Activated CD4-positive, alpha-beta T cell treated with anti-CD3 and anti-CD28 coated beads, Interleukin-2, amount 10 ng/mL, durations not matched to agents 24 days and 14 days (primary cell): ENCODE measurements at regions not wholly inside any gene's neighbourhood (a gene's known extent, or its start where the extent isn't known, plus 50 kb on each side); places are given as distances from the start of the nearest gene placed in this dataset.
"Not testable (repeated sequence)": the region's sequence is repeated elsewhere in the genome, so short reads cannot be mapped to it uniquely, and the experiment has no call there.

Experiments used
- DNase-seq: peaks from one replicate; pipeline ENCODE4 v3.0.0; 2022
- H3K27ac Mint-ChIP-seq: one replicate; pipeline ENCODE4 v1.8.0; 2022; ENCODE audit warnings: mild to moderate bottlenecking, mixed read lengths
- H3K27me3 Mint-ChIP-seq: one replicate; pipeline ENCODE4 v1.8.0; 2022; ENCODE audit warnings: mixed read lengths
- H3K36me3 Mint-ChIP-seq: one replicate; pipeline ENCODE4 v1.8.0; 2022; ENCODE audit warnings: low read depth, mild to moderate bottlenecking, mixed read lengths
- H3K4me1 Mint-ChIP-seq: one replicate; pipeline ENCODE4 v1.8.0; 2021; ENCODE audit warnings: mixed read lengths
- H3K4me3 Mint-ChIP-seq: one replicate; pipeline ENCODE4 v1.8.0; 2022; ENCODE audit warnings: mild to moderate bottlenecking, moderate library complexity, mixed read lengths
- H3K9me3 Mint-ChIP-seq: one replicate; pipeline ENCODE4 v1.8.0; 2021; ENCODE audit warnings: mixed read lengths
- intact Hi-C: fragments of 100-400 bp; cut with micrococcal nuclease; formaldehyde crosslinking; loops from one replicate; pipeline ENCODE4 v1.15.1; 2023

- Mint-ChIP-seq H3K36me3 (no peaks in the 10 kb centered on the region), H3K27ac (no peak overlapping the region)
- intact Hi-C loops = no loop called here
These were observed 621.7 kb upstream of the CDH11 start for GRCh38 chr16:65743558-65743957.

DNA sequence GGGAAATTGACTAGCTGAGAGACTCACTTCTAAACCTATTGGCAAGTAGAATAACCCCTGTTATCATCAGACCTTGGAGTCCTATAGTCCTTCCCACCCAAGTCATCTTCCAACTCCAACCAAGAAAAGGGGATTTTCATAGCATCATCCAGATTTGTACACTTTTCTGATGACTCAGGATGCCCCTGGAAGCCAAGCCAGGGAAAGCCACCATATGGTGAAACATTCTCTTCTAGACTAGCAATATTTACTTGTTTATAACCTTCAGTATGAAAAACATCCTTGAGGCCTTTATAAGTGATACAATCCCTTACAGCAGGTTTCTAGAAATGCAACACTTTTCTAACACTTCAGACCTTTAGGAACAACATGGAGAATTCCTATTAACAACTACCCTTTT is 618.8 kb upstream of the CDH11 start:
- Mint-ChIP-seq H3K4me3 (no peak overlapping the region), H3K36me3 (no peaks in the 10 kb centered on the region), H3K27ac (no peak overlapping the region), H3K4me1 (no peaks in the 10 kb centered on the region), H3K27me3 (no peaks in the 10 kb centered on the region), H3K9me3 (no peaks in the 10 kb centered on the region)
- intact Hi-C loops = no loop called here
- no peak for DNase-seq

More at GRCh38 chr16:65743558-65743957, 621.7 kb upstream of the CDH11 start:
- no peaks in the 10 kb centered on the region for H3K4me1 Mint-ChIP-seq
- no peaks in the 10 kb centered on the region for H3K27me3 Mint-ChIP-seq
- no peak overlapping the region for H3K4me3 Mint-ChIP-seq
- DNase-seq = no peak
- H3K9me3 Mint-ChIP-seq = no peaks in the 10 kb centered on the region

DNA sequence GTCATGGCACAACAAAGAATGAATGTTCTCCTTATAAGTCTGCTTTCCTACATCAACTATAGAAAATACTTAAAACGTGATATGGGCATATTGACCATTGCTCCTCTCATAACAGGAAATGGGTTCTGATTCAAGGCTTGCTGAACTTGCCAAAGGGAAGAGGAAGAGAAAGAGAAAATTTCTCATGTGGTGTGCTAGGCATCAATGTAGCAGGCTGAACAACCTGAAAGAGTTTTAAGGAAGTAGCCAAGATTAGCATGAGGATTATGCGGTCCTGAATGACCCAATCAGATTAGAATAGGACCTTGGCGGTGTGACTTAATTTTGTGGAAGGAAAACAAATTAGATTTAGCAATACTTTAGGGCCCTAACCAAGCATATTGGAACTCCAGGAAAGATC is 617.7 kb upstream of the CDH11 start:
- Mint-ChIP-seq H3K36me3 (no peaks in the 10 kb centered on the region), H3K4me3 (no peak overlapping the region), H3K27ac (no peak overlapping the region), H3K9me3 (no peaks in the 10 kb centered on the region), H3K27me3 (no peaks in the 10 kb centered on the region), H3K4me1 (no peaks in the 10 kb centered on the region)
- intact Hi-C loops = no loop called here
- no peak for DNase-seq

- H3K9me3 Mint-ChIP-seq = no peaks in the 10 kb centered on the region
- H3K27me3 Mint-ChIP-seq = no peaks in the 10 kb centered on the region
- no peaks in the 10 kb centered on the region for H3K4me1 Mint-ChIP-seq
- no peak for DNase-seq
- H3K4me3 Mint-ChIP-seq = no peak overlapping the region
- intact Hi-C loops = no loop called here
- no peaks in the 10 kb centered on the region for H3K36me3 Mint-ChIP-seq
- no peak overlapping the region for H3K27ac Mint-ChIP-seq
These were observed 616.0 kb upstream of the CDH11 start for GRCh38 chr16:65737831-65738230.

DNA sequence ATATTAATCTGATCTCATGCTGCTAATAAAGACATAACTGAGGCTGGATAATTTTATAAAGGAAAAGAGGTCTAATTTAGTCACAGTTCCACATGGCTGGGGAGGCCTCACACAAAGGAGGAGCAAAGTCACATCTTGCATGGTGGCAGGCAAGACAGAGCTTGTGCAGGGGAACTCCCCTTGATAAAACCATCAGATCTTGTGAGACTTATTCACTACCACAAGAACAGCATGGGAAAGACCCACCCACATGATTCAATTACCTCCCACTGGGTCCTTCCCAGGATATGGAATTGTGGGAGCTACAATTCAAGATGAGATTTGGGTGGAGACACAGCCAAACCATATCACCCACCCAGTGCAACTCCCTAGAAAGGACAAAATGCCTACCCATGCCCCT is 613.8 kb upstream of the CDH11 start:
- H3K4me1 Mint-ChIP-seq, H3K27ac Mint-ChIP-seq, H3K4me3 Mint-ChIP-seq, H3K36me3 Mint-ChIP-seq, DNase-seq, H3K27me3 Mint-ChIP-seq, H3K9me3 Mint-ChIP-seq, intact Hi-C loops: not testable (repeated sequence)

- Mint-ChIP-seq H3K9me3 (peaks cover 4% of the 10 kb centered on the region), H3K36me3 (no peaks in the 10 kb centered on the region), H3K27ac (no peak overlapping the region), H3K4me1 (no peaks in the 10 kb centered on the region), H3K27me3 (no peaks in the 10 kb centered on the region), H3K4me3 (no peak overlapping the region)
- intact Hi-C loops = no loop called here
- DNase-seq = no peak
These were observed 611.9 kb upstream of the CDH11 start for GRCh38 chr16:65733721-65734120.

GRCh38 chr16:65731833-65732232 is 610.0 kb upstream of the CDH11 start:
- Mint-ChIP-seq H3K4me3 (no peak overlapping the region), H3K9me3 (peaks cover 4% of the 10 kb centered on the region), H3K36me3 (no peaks in the 10 kb centered on the region), H3K27ac (no peak overlapping the region), H3K27me3 (no peaks in the 10 kb centered on the region), H3K4me1 (no peaks in the 10 kb centered on the region)
- no peak for DNase-seq
- intact Hi-C loops = no loop called here

- Mint-ChIP-seq H3K4me3 (no peak overlapping the region), H3K27me3 (no peaks in the 10 kb centered on the region), H3K36me3 (no peaks in the 10 kb centered on the region), H3K27ac (no peak overlapping the region), H3K9me3 (peaks cover 4% of the 10 kb centered on the region), H3K4me1 (no peaks in the 10 kb centered on the region)
- intact Hi-C loops = no loop called here
- DNase-seq = no peak
These were observed 606.8 kb upstream of the CDH11 start for GRCh38 chr16:65728652-65729051.

DNA sequence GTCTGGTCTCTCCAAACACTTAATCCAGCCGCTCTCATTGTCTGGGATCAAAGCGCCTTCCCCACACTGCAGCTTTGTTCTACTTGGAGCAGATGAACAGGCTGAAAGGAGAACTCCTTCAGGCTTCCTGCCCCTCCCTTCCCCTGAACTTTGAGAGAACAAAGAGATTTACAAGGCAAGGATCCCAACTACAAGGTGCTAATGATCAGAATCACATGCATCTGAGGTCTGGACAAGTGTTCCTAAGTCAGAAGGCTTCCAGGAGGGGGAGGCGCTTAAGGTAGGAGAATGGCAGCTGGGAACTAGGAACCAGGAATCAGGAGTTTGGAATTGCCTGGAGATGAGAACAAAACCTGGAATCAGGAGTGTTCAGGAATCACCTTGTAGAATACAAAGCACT is 606.3 kb upstream of the CDH11 start:
- intact Hi-C loops = no loop called here
- Mint-ChIP-seq H3K27me3 (no peaks in the 10 kb centered on the region), H3K27ac (no peak overlapping the region), H3K9me3 (peaks cover 4% of the 10 kb centered on the region), H3K36me3 (no peaks in the 10 kb centered on the region), H3K4me1 (no peaks in the 10 kb centered on the region), H3K4me3 (no peak overlapping the region)
- DNase-seq = no peak

DNA sequence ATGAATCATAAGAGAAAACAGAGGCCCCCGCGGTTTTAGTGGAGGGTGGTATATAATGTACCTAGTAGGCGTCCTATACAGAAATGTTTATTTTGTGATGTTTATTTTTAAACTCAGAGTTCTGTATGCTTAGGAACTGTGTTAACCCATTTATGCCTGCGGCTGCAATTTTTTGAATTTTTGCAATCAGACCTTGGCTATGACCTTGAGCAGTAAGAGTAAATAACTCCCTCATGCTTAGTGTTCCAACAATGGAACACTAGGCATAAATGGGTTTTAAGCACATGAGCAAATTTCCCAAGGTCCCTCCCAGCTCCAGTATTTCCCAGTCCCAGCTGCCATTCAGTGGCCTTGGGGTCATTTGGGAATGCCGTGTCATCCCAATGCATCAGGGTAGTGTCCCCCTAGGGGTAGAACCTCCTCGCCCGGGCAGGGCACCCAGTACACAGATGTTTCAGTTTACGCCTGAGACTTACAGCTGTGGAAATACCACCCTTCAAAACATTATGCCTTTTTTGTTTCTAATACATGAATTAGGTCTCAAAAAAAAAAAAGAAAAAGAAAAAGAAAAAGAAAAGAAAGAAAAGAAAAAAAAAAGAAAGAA is 605.8 kb upstream of the CDH11 start:
- Mint-ChIP-seq H3K27me3 (no peaks in the 10 kb centered on the region), H3K4me1 (no peaks in the 10 kb centered on the region), H3K27ac (no peak overlapping the region), H3K4me3 (no peak overlapping the region), H3K36me3 (no peaks in the 10 kb centered on the region), H3K9me3 (peaks cover 4% of the 10 kb centered on the region)
- DNase-seq = no peak
- intact Hi-C loops = no loop called here

DNA sequence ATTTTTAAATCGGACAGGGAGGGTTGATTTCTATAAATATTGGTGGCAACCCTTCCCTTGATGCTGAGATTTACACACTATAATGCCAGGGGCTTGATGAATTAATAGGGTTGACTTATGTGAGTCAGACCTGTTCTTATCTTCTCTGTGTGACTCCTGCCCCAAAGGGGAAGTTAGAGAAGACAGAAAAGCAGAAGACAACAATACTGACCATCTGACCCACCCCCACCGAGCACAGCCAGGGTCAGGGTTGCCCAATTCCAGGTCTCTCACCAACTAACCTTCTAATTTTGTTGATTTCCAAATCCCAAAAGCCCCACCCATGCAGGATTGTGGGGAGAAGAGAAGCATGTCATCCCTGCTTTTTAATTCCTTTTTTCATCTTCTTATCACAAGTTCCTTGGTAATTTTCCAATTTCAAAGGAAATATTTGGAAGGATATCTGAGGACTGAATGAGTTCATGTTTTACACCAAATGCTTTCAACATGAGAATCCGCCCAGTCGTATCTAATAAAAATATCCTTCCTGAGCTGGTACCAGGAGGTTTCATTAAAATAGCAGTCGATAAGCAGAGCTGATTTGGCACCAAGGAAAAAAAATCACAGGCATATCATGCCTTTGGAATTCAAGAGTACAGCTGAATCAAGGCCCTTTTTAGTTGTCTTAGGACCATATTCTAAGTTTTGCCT is 603.4 kb upstream of the CDH11 start:
- no peaks in the 10 kb centered on the region for H3K9me3 Mint-ChIP-seq
- no peak overlapping the region for H3K27ac Mint-ChIP-seq
- no peaks in the 10 kb centered on the region for H3K36me3 Mint-ChIP-seq
- H3K4me1 Mint-ChIP-seq = no peaks in the 10 kb centered on the region
- H3K4me3 Mint-ChIP-seq = no peak overlapping the region
- no peaks in the 10 kb centered on the region for H3K27me3 Mint-ChIP-seq
- intact Hi-C loops = no loop called here
- DNase-seq = no peak

- Mint-ChIP-seq H3K9me3 (no peaks in the 10 kb centered on the region), H3K4me1 (no peaks in the 10 kb centered on the region), H3K27me3 (no peaks in the 10 kb centered on the region), H3K27ac (no peak overlapping the region), H3K4me3 (no peak overlapping the region), H3K36me3 (no peaks in the 10 kb centered on the region)
- intact Hi-C loops = no loop called here
- no peak for DNase-seq
These were observed 600.6 kb upstream of the CDH11 start for GRCh38 chr16:65722429-65722828.

GRCh38 chr16:65717846-65718245 is 596.0 kb upstream of the CDH11 start:
- Mint-ChIP-seq H3K27me3 (no peaks in the 10 kb centered on the region), H3K36me3 (no peaks in the 10 kb centered on the region), H3K4me3 (no peak overlapping the region), H3K9me3 (no peaks in the 10 kb centered on the region), H3K4me1 (no peaks in the 10 kb centered on the region), H3K27ac (no peak overlapping the region)
- no peak for DNase-seq
- intact Hi-C loops = no loop called here

- no peak for DNase-seq
- Mint-ChIP-seq H3K27me3 (no peaks in the 10 kb centered on the region), H3K4me1 (no peaks in the 10 kb centered on the region), H3K27ac (no peak overlapping the region), H3K4me3 (no peak overlapping the region), H3K9me3 (no peaks in the 10 kb centered on the region), H3K36me3 (no peaks in the 10 kb centered on the region)
- intact Hi-C loops = no loop called here
These were observed 595.2 kb upstream of the CDH11 start for GRCh38 chr16:65716737-65717700.
